Stomach (tissue), 8 donors: ENCODE measurements at regions not wholly inside any gene's neighbourhood (a gene's known extent, or its start where the extent isn't known, plus 50 kb on each side); places are given as distances from the start of the nearest gene placed in this dataset.
"Not testable (repeated sequence)": the region's sequence is repeated elsewhere in the genome, so short reads cannot be mapped to it uniquely, and the experiment has no call there.

Experiments used
- DNase-seq, 2 donors: peaks; one replicate each; pipeline versions ENCODE4 v3.0.0 to v3.0.0-alpha.2; 2013 to 2019
- H3K27ac ChIP-seq, 5 donors: fragments of 200-600 bp in 4 of 5; sonication (generic) in 4 of 5; one replicate each; pipeline ENCODE4 v1.5.1; 2013 to 2019; ENCODE audit warnings: mild to moderate bottlenecking in 1 of 5, moderate library complexity in 1 of 5
- H3K27me3 ChIP-seq, 3 donors: fragments of 200-600 bp; sonication (generic); one replicate each; pipeline ENCODE4 v1.5.1; 2017 to 2019; ENCODE audit warnings: mixed run types in 1 of 3
- H3K36me3 ChIP-seq, 4 donors: fragments of 200-600 bp; sonication (generic); 1 replicate in 3 of 4; 2 replicates in 1 of 4; pipeline ENCODE4 v1.5.1; 2016 to 2019
- H3K4me1 ChIP-seq, 4 donors: fragments of 200-600 bp; sonication (generic); one replicate each; pipeline ENCODE4 v1.5.1; 2016 to 2019
- H3K4me3 ChIP-seq, 4 donors: fragments of 200-600 bp; sonication (generic) in 3 of 4; one replicate each; pipeline ENCODE4 v1.5.1; 2016 to 2019; ENCODE audit warnings: mild to moderate bottlenecking in 1 of 4
- H3K9me3 ChIP-seq, 4 donors: fragments of 200-600 bp; sonication (generic); one replicate each; pipeline ENCODE4 v1.5.1; 2016 to 2019
- CTCF ChIP-seq, 7 experiments: fragments of 450-650 bp in 4 of 7; fragments of 200-600 bp in 3 of 7; sonication (generic) in 3 of 7; IDR thresholded peaks; one replicate each; pipeline ENCODE4 v1.5.1; 2016 to 2019; ENCODE audit warnings: antibody characterized with exemption in 7 of 7, control low read depth in 2 of 7, mild to moderate bottlenecking in 1 of 7
- EP300 ChIP-seq: sonication (generic); formaldehyde crosslinking; IDR thresholded peaks from one replicate; pipeline ENCODE4 v1.6.1; 2017; ENCODE audit warnings: antibody characterized with exemption
- POLR2A ChIP-seq, 4 donors: fragments of 450-650 bp; IDR thresholded peaks; one replicate each; pipeline ENCODE4 v1.6.1; 2016; ENCODE audit warnings: antibody characterized with exemption in 4 of 4, control low read depth in 2 of 4, mild to moderate bottlenecking in 1 of 4, moderate library complexity in 1 of 4
- POLR2AphosphoS5 ChIP-seq, 3 donors: sonication (generic); formaldehyde crosslinking; IDR thresholded peaks; one replicate each; pipeline ENCODE4 v1.6.1; 2016; ENCODE audit warnings: antibody characterized with exemption in 3 of 3
- WGBS, 5 donors: extraction: QIAGEN DNeasy Blood & Tissue Kit in 3 of 5; methylation state at CpG; one replicate each; pipeline versions ENCODE4 v1.1.5 to v1.1.7; 2013 to 2018; 5-methylcytosine and 5-hydroxymethylcytosine counted together
- intact Hi-C: fragments of 100-400 bp; cut with DNase I; formaldehyde crosslinking; loops from one replicate; pipeline ENCODE4 v1.15.1; 2023; ENCODE audit warnings: low total_unique reads
- donor health status: healthy with polysubstance abuse.
- donor health status: Bipolar disorder and iron deficiency.
- donor health status: healthy.

GRCh38 chr5:34455098-34455497 lies 201.0 kb upstream of the RAI14 start:
- Histone ChIP-seq H3K27me3 (no peaks in the 10 kb centered on the region), H3K27ac (no peak overlapping the region), H3K4me3 (no peak overlapping the region), H3K36me3 (no peaks in the 10 kb centered on the region), H3K4me1 (no peaks in the 10 kb centered on the region), H3K9me3 (no peaks in the 10 kb centered on the region)
- intact Hi-C loops: no loop called here
- no peak for DNase-seq
- 83 to 91% (median 87%) methylated on average over 3 of the region's 3 CpGs for WGBS, 5 donors
- TF ChIP-seq POLR2AphosphoS5 (IDR thresholded peaks at IDR 0.05) (no peak), EP300 (no peak), POLR2A (IDR thresholded peaks at IDR 0.05) (no peak), CTCF (IDR thresholded peaks at IDR 0.05) (no peak)

- no peaks in the 10 kb centered on the region for H3K4me1 ChIP-seq
- H3K36me3 ChIP-seq: no peaks in the 10 kb centered on the region
- no peak for DNase-seq
- TF ChIP-seq EP300 (no peak), POLR2AphosphoS5 (IDR thresholded peaks at IDR 0.05) (no peak), POLR2A (IDR thresholded peaks at IDR 0.05) (no peak)
- no peak overlapping the region for H3K27ac ChIP-seq
- no peaks in the 10 kb centered on the region for H3K27me3 ChIP-seq
- no peaks in the 10 kb centered on the region for H3K9me3 ChIP-seq
- WGBS, 5 donors: 29 to 48% (median 35%) methylated on average over 3 of the region's 3 CpGs
- H3K4me3 ChIP-seq: no peak overlapping the region
- intact Hi-C loops: no loop called here
These were observed 196.2 kb upstream of the RAI14 start for GRCh38 chr5:34459908-34460307.

GRCh38 chr5:34460496-34460895 lies 195.6 kb upstream of the RAI14 start:
- TF ChIP-seq EP300 (no peak), CTCF (IDR thresholded peaks at IDR 0.05) (no peak), POLR2AphosphoS5 (IDR thresholded peaks at IDR 0.05) (no peak), POLR2A (IDR thresholded peaks at IDR 0.05) (no peak)
- WGBS, 5 donors: 0 to 56% (median 34%) methylated on average over 1 of the region's 1 CpG

GRCh38 chr5:34464829-34465228 lies 191.3 kb upstream of the RAI14 start:
- TF ChIP-seq EP300 (no peak), POLR2A (IDR thresholded peaks at IDR 0.05) (no peak), CTCF (IDR thresholded peaks at IDR 0.05) (no peak), POLR2AphosphoS5 (IDR thresholded peaks at IDR 0.05) (no peak)
- intact Hi-C loops: no loop called here

More at GRCh38 chr5:34460496-34460895, 195.6 kb upstream of the RAI14 start:
- Histone ChIP-seq H3K36me3 (no peaks in the 10 kb centered on the region), H3K27me3 (no peaks in the 10 kb centered on the region), H3K4me3 (no peak overlapping the region), H3K9me3 (no peaks in the 10 kb centered on the region), H3K4me1 (no peaks in the 10 kb centered on the region), H3K27ac (no peak overlapping the region)
- intact Hi-C loops: no loop called here
- no peak for DNase-seq

GRCh38 chr5:34465301-34465700 lies 190.8 kb upstream of the RAI14 start:
- peak overlapping the region in 4 of 5 donors; percentile 63 to 84 (median 72) for H3K27ac ChIP-seq
- H3K9me3 ChIP-seq, H3K4me3 ChIP-seq, H3K4me1 ChIP-seq, H3K36me3 ChIP-seq, intact Hi-C loops, H3K27me3 ChIP-seq: not testable (repeated sequence)
- 0 to 9% (median 1%) methylated on average over 3 to 4 of the region's 4 CpGs for WGBS, 5 donors
- peak in 2 of 7 experiments; percentile 31 to 34 for TF ChIP-seq CTCF (IDR thresholded peaks at IDR 0.05)
- DNase-seq: peak in 1 of 2 donors; percentile 86

More at GRCh38 chr5:34464829-34465228, 191.3 kb upstream of the RAI14 start:
- Histone ChIP-seq H3K36me3 (no peaks in the 10 kb centered on the region), H3K27me3 (no peaks in the 10 kb centered on the region), H3K4me1 (peaks cover 0 to 9% (median 0%) of the 10 kb centered on the region in 4 donors), H3K4me3 (no peak overlapping the region), H3K9me3 (no peaks in the 10 kb centered on the region), H3K27ac (no peak overlapping the region)
- 10 to 31% (median 27%) methylated on average over 4 of the region's 4 CpGs for WGBS, 5 donors
- DNase-seq: no peak
